Kidney epithelial cell (primary cell): ENCODE measurements at regions not wholly inside any gene's neighbourhood (a gene's known extent, or its start where the extent isn't known, plus 50 kb on each side); places are given as distances from the start of the nearest gene placed in this dataset.

ENCODE experiments used
- DNase-seq: peaks from one replicate; pipeline ENCODE4 v3.0.0-alpha.2; 2010; ENCODE audit warnings: low read depth
- H3K27me3 ChIP-seq: 2 replicates; pipeline ENCODE4 v1.6.0; 2011; ENCODE audit warnings: low read length; ENCODE audit not compliant: control insufficient read depth, insufficient read depth
- H3K36me3 ChIP-seq: 2 replicates; pipeline ENCODE4 v1.5.1; 2011; ENCODE audit warnings: low read length; ENCODE audit not compliant: control insufficient read depth, insufficient read depth
- H3K4me3 ChIP-seq: 2 replicates; pipeline ENCODE4 v1.5.1; 2011; ENCODE audit warnings: low read depth, mild to moderate bottlenecking, control low read depth, low read length
- CTCF ChIP-seq: IDR thresholded peaks from 2 replicates; pipeline ENCODE4 v1.5.1; 2011; ENCODE audit warnings: mild to moderate bottlenecking, moderate library complexity, low read length, control low read depth, inconsistent platforms; ENCODE audit not compliant: insufficient read depth, poor library complexity, severe bottlenecking

- no peak for TF ChIP-seq CTCF
- H3K36me3 ChIP-seq: no peaks in the 10 kb centered on the region
- no peak for DNase-seq
- no peaks in the 10 kb centered on the region for H3K27me3 ChIP-seq
- no peak overlapping the region for H3K4me3 ChIP-seq
Observed at GRCh38 chr14:95394297-95395097, 74.8 kb upstream of the CLMN start.

- no peaks in the 10 kb centered on the region for H3K27me3 ChIP-seq
- no peak for TF ChIP-seq CTCF
- no peak overlapping the region for H3K4me3 ChIP-seq
- H3K36me3 ChIP-seq: no peaks in the 10 kb centered on the region
- DNase-seq: no peak
Observed at GRCh38 chr14:95392841-95393240, 73.1 kb upstream of the CLMN start.

- no peak overlapping the region for H3K4me3 ChIP-seq
- no peak for TF ChIP-seq CTCF
- DNase-seq: no peak
- no peaks in the 10 kb centered on the region for H3K27me3 ChIP-seq
- H3K36me3 ChIP-seq: no peaks in the 10 kb centered on the region
Observed at GRCh38 chr14:95391331-95391730, 71.6 kb upstream of the CLMN start.

GRCh38 chr14:95389471-95390011 is 69.8 kb upstream of the CLMN start:
- Histone ChIP-seq H3K27me3 (no peaks in the 10 kb centered on the region), H3K36me3 (no peaks in the 10 kb centered on the region), H3K4me3 (no peak overlapping the region)
- TF ChIP-seq CTCF: no peak
- no peak for DNase-seq

GRCh38 chr14:95388699-95389098 is 69.0 kb upstream of the CLMN start:
- H3K27me3 ChIP-seq: no peaks in the 10 kb centered on the region
- H3K36me3 ChIP-seq: no peaks in the 10 kb centered on the region
- TF ChIP-seq CTCF: no peak
- no peak overlapping the region for H3K4me3 ChIP-seq
- no peak for DNase-seq
